ENCODE measurements at regions not wholly inside any gene's neighbourhood (a gene's known extent, or its start where the extent isn't known, plus 50 kb on each side); places are given as distances from the start of the nearest gene placed in this dataset.

- DNase-seq (ENCODE audit: low read depth in 2 of 2), result no peak
Measured at GRCh38 chr5:90193185-90193822, 216.3 kb downstream of the CETN3 start.

- no peak for DNase-seq (ENCODE audit: low read depth in 2 of 2)
Measured at GRCh38 chr5:90191352-90192045, 218.1 kb downstream of the CETN3 start.

GRCh38 chr5:90185897-90186468 lies 223.6 kb downstream of the CETN3 start:
- no peak for DNase-seq (ENCODE audit: low read depth in 2 of 2)

GRCh38 chr5:90184764-90185163 lies 224.8 kb downstream of the CETN3 start:
- no peak for DNase-seq (ENCODE audit: low read depth in 2 of 2)

- no peak for DNase-seq (ENCODE audit: low read depth in 2 of 2)
Measured at GRCh38 chr5:90182726-90183125, 226.8 kb downstream of the CETN3 start.

GRCh38 chr5:90174236-90174635 lies 235.3 kb downstream of the CETN3 start:
- DNase-seq (ENCODE audit: low read depth in 2 of 2), result no peak

- no peak for DNase-seq (ENCODE audit: low read depth in 2 of 2)
Measured at GRCh38 chr5:90173299-90174030, 236.1 kb downstream of the CETN3 start.

- no peak for DNase-seq (ENCODE audit: low read depth in 2 of 2)
Measured at GRCh38 chr5:90171466-90171865, 238.1 kb downstream of the CETN3 start.

GRCh38 chr5:90170261-90170660 lies 239.3 kb downstream of the CETN3 start:
- no peak for DNase-seq (ENCODE audit: low read depth in 2 of 2)

- DNase-seq (ENCODE audit: low read depth in 2 of 2), result no peak
Measured at GRCh38 chr5:90169078-90169477, 240.5 kb downstream of the CETN3 start.

- no peak for DNase-seq (ENCODE audit: low read depth in 2 of 2)
Measured at GRCh38 chr5:90168399-90168798, 241.2 kb downstream of the CETN3 start.

- no peak for DNase-seq (ENCODE audit: low read depth in 2 of 2)
Measured at GRCh38 chr5:90166816-90167215, 242.7 kb downstream of the CETN3 start.

GRCh38 chr5:90162324-90162723 lies 247.2 kb downstream of the CETN3 start:
- no peak for DNase-seq (ENCODE audit: low read depth in 2 of 2)

- no peak for DNase-seq (ENCODE audit: low read depth in 2 of 2)
Measured at GRCh38 chr5:90161414-90161813, 248.1 kb downstream of the CETN3 start.

- no peak for DNase-seq (ENCODE audit: low read depth in 2 of 2)
Measured at GRCh38 chr5:90158131-90158530, 251.4 kb downstream of the CETN3 start.

GRCh38 chr5:90153031-90153430 lies 256.5 kb downstream of the CETN3 start:
- DNase-seq (ENCODE audit: low read depth in 2 of 2), result no peak

GRCh38 chr5:90144625-90145327 lies 264.8 kb downstream of the CETN3 start:
- DNase-seq (ENCODE audit: low read depth in 2 of 2), result no peak

GRCh38 chr5:90142541-90142940 lies 267.0 kb downstream of the CETN3 start:
- no peak for DNase-seq (ENCODE audit: low read depth in 2 of 2)

- DNase-seq (ENCODE audit: low read depth in 2 of 2), result no peak
Measured at GRCh38 chr5:90141984-90142383, 267.6 kb downstream of the CETN3 start.

- no peak for DNase-seq (ENCODE audit: low read depth in 2 of 2)
Measured at GRCh38 chr5:90136952-90137528, 272.5 kb downstream of the CETN3 start.

- DNase-seq (ENCODE audit: low read depth in 2 of 2), result no peak
Measured at GRCh38 chr5:90135779-90136378, 273.7 kb downstream of the CETN3 start.
